Left renal pelvis (tissue), 4 donors: ENCODE measurements at regions not wholly inside any gene's neighbourhood (a gene's known extent, or its start where the extent isn't known, plus 50 kb on each side); places are given as distances from the start of the nearest gene placed in this dataset.
"Not testable (repeated sequence)": the region's sequence is repeated elsewhere in the genome, so short reads cannot be mapped to it uniquely, and the experiment has no call there.

Experiments used
- DNase-seq, 4 donors: peaks; one replicate each; pipeline ENCODE4 v3.0.0-alpha.2; 2013; ENCODE audit warnings: low read depth in 4 of 4, low spot score in 3 of 4

- DNase-seq, result no peak
Measured at GRCh38 chr16:88310796-88311605, 71.8 kb upstream of the ZNF469 start.

- DNase-seq, result not testable (repeated sequence)
Measured at GRCh38 chr16:88311860-88312259, 70.9 kb upstream of the ZNF469 start.

GRCh38 chr16:88312732-88313131 lies 70.0 kb upstream of the ZNF469 start:
- DNase-seq, result no peak

- no peak for DNase-seq
Measured at GRCh38 chr16:88314991-88315542, 67.7 kb upstream of the ZNF469 start.

- no peak for DNase-seq
Measured at GRCh38 chr16:88315543-88316105, 67.1 kb upstream of the ZNF469 start.

- DNase-seq, result no peak
Measured at GRCh38 chr16:88316151-88316550, 66.6 kb upstream of the ZNF469 start.

GRCh38 chr16:88316941-88317612 lies 65.7 kb upstream of the ZNF469 start:
- no peak for DNase-seq

- DNase-seq, result no peak
Measured at GRCh38 chr16:88317613-88317965, 65.2 kb upstream of the ZNF469 start.

- no peak for DNase-seq
Measured at GRCh38 chr16:88318051-88318450, 64.7 kb upstream of the ZNF469 start.

- DNase-seq, result no peak
Measured at GRCh38 chr16:88318521-88318920, 64.2 kb upstream of the ZNF469 start.

GRCh38 chr16:88319116-88319965 lies 63.4 kb upstream of the ZNF469 start:
- no peak for DNase-seq

- DNase-seq, result no peak
Measured at GRCh38 chr16:88320947-88321634, 61.7 kb upstream of the ZNF469 start.

GRCh38 chr16:88321635-88322499 lies 60.9 kb upstream of the ZNF469 start:
- no peak for DNase-seq

- no peak for DNase-seq
Measured at GRCh38 chr16:88322500-88322970, 60.2 kb upstream of the ZNF469 start.

- DNase-seq, result no peak
Measured at GRCh38 chr16:88323041-88323440, 59.7 kb upstream of the ZNF469 start.

GRCh38 chr16:88323546-88324330 lies 59.0 kb upstream of the ZNF469 start:
- DNase-seq, result no peak

GRCh38 chr16:88325087-88325750 lies 57.5 kb upstream of the ZNF469 start:
- no peak for DNase-seq

- no peak for DNase-seq
Measured at GRCh38 chr16:88325976-88326375, 56.8 kb upstream of the ZNF469 start.
